HCT116 (cell line): ENCODE measurements at regions not wholly inside any gene's neighbourhood (a gene's known extent, or its start where the extent isn't known, plus 50 kb on each side); places are given as distances from the start of the nearest gene placed in this dataset.

ENCODE experiments used
- ATAC-seq: fragments of 200-7000 bp; cut with Tn5 transposase; 2 replicates; pipeline ENCODE4 v1.9.1; 2020; ENCODE audit warnings: mild to moderate bottlenecking, moderate library complexity
- BruUV-seq: library from RNA; stranded (reverse); fragments of 400-500 nt; replicated peaks from 2 replicates; lab custom pipeline; 2021; lab: Mats Ljungman, UMichigan
- CTCF ChIA-PET: fragments of 300-600 bp; sonication (Branson Sonifier 250); formaldehyde crosslinking; loops from one replicate; lab custom pipeline; 2021; ENCODE audit warnings: antibody characterized with exemption; lab: Charles Lee
- POLR2A ChIA-PET: fragments of 300-600, 350-600 bp; sonication (Branson Sonifier 250); formaldehyde crosslinking; loops from one replicate; lab custom pipeline; 2021; ENCODE audit warnings: antibody characterized with exemption; lab: Charles Lee
- RAD21 ChIA-PET, 2 experiments: fragments of 300-600 bp; sonication (Branson Sonifier 250); formaldehyde crosslinking; loops; one replicate each; lab custom pipeline; 2023; ENCODE audit warnings: low total read pairs in 2 of 2; ENCODE audit not compliant: uncharacterized antibody in 2 of 2, unreplicated experiment in 2 of 2, low non-redundant PET in 1 of 2; lab: Charles Lee
- DNase-seq: peaks from one replicate; pipeline ENCODE4 v3.0.0-alpha.2; 2010; ENCODE audit warnings: low read depth, low spot score
- H2AFZ ChIP-seq: fragments of 200-600 bp; shearing (Covaris generic), sonication (generic); 2 replicates; pipeline ENCODE4 v1.6.1; 2017; ENCODE audit warnings: low read depth, mixed run types, mixed read lengths, antibody characterized with exemption, low read length; ENCODE audit not compliant: poor library complexity, severe bottlenecking
- H3K27ac ChIP-seq: 2 replicates; pipeline ENCODE4 v1.5.1; 2012; ENCODE audit warnings: low read depth, low read length
- H3K27me3 ChIP-seq: fragments of 200-600 bp; sonication (generic); 2 replicates; pipeline ENCODE4 v1.6.1; 2016; ENCODE audit warnings: mixed run types, low read length, mixed read lengths; ENCODE audit not compliant: insufficient read depth
- H3K36me3 ChIP-seq, 2 experiments: fragments of 200-500 bp in 1 of 2; fragments of 200-600 bp in 1 of 2; sonication (Bioruptor generic) in 1 of 2; sonication (generic) in 1 of 2; 2 replicates each; pipeline versions ENCODE4 v1.5.1 to v1.6.1; 2014 to 2016; ENCODE audit warnings: low read length in 2 of 2, inconsistent platforms in 1 of 2, mixed read lengths in 1 of 2, mixed run types in 1 of 2; ENCODE audit not compliant: insufficient read depth in 2 of 2, control insufficient read depth in 1 of 2
- H3K4me1 ChIP-seq, 2 experiments: fragments of 200-600 bp in 1 of 2; sonication (generic) in 1 of 2; 2 replicates each; pipeline versions ENCODE4 v1.5.1 to v1.6.1; 2012 to 2017; ENCODE audit warnings: low read length in 2 of 2, inconsistent platforms in 1 of 2, mild to moderate bottlenecking in 1 of 2, mixed read lengths in 1 of 2, mixed run types in 1 of 2, moderate library complexity in 1 of 2; ENCODE audit not compliant: insufficient read depth in 2 of 2, control insufficient read depth in 1 of 2
- H3K4me2 ChIP-seq: fragments of 200-600 bp; sonication (generic); 2 replicates; pipeline ENCODE4 v1.6.1; 2017; ENCODE audit warnings: mixed run types, low read length, mixed read lengths
- H3K4me3 ChIP-seq, 2 experiments: fragments of 200-600 bp in 1 of 2; sonication (generic) in 1 of 2; replicated peaks in 1 of 2; 2 replicates each; pipeline ENCODE4 v1.5.1; 2011 to 2016; ENCODE audit warnings: low read length in 2 of 2, control low read depth in 1 of 2, low read depth in 1 of 2, mild to moderate bottlenecking in 1 of 2, mixed read lengths in 1 of 2, mixed run types in 1 of 2
- H3K79me2 ChIP-seq: fragments of 200-600 bp; sonication (generic); 2 replicates; pipeline ENCODE4 v1.6.1; 2017; ENCODE audit warnings: mild to moderate bottlenecking, mixed run types, low read length, moderate library complexity, mixed read lengths; ENCODE audit not compliant: insufficient read depth
- H3K9ac ChIP-seq: fragments of 200-600 bp; sonication (generic); 2 replicates; pipeline ENCODE4 v1.6.1; 2016; ENCODE audit warnings: low read length, mixed read lengths
- H3K9me2 ChIP-seq: fragments of 200-600 bp; sonication (generic), shearing (Covaris generic); 2 replicates; pipeline ENCODE4 v1.6.1; 2017; ENCODE audit warnings: mixed run types, mild to moderate bottlenecking, moderate library complexity; ENCODE audit not compliant: insufficient read depth
- H3K9me3 ChIP-seq, 2 experiments: fragments of 200-500 bp in 1 of 2; fragments of 200-600 bp in 1 of 2; sonication (Bioruptor generic) in 1 of 2; sonication (generic) in 1 of 2; 2 replicates each; pipeline ENCODE4 v1.6.1; 2014 to 2017; ENCODE audit warnings: low read length in 2 of 2, mixed read lengths in 2 of 2, inconsistent platforms in 1 of 2, low read depth in 1 of 2, mild to moderate bottlenecking in 1 of 2, mixed run types in 1 of 2, moderate library complexity in 1 of 2; ENCODE audit not compliant: control insufficient read depth in 1 of 2, insufficient read depth in 1 of 2
- H4K20me1 ChIP-seq: fragments of 200-600 bp; sonication (generic), shearing (Covaris generic); 2 replicates; pipeline ENCODE4 v1.6.1; 2017; ENCODE audit warnings: mixed run types, mild to moderate bottlenecking, moderate library complexity; ENCODE audit not compliant: insufficient read depth
- ATF3 ChIP-seq: IDR thresholded peaks from 2 replicates; pipeline ENCODE4 v1.6.1; 2012
- CBX3 ChIP-seq: IDR thresholded peaks from 2 replicates; pipeline ENCODE4 v1.6.1; 2012; ENCODE audit warnings: low read depth
- CEBPB ChIP-seq: IDR thresholded peaks from 2 replicates; pipeline ENCODE4 v1.6.1; 2012; ENCODE audit warnings: low read depth
- CTCF ChIP-seq, 3 experiments: fragments of 200-600 bp in 1 of 3; sonication (generic) in 1 of 3; IDR thresholded peaks in 2 of 3; conservative IDR thresholded peaks in 1 of 3; 2 replicates each; pipeline ENCODE4 v1.5.1; 2012 to 2017; ENCODE audit warnings: low read depth in 2 of 3, low read length in 2 of 3, antibody characterized with exemption in 1 of 3, borderline replicate concordance in 1 of 3, control low read depth in 1 of 3, mild to moderate bottlenecking in 1 of 3, mixed read lengths in 1 of 3, mixed run types in 1 of 3, moderate library complexity in 1 of 3; ENCODE audit not compliant: insufficient read depth in 1 of 3
- EGR1 ChIP-seq: IDR thresholded peaks from 2 replicates; pipeline ENCODE4 v1.6.1; 2012; ENCODE audit warnings: low read depth
- ELF1 ChIP-seq: IDR thresholded peaks from 2 replicates; pipeline ENCODE4 v1.6.1; 2012; ENCODE audit warnings: low read depth, borderline replicate concordance
- EZH2 ChIP-seq: fragments of 200-600 bp; sonication (generic); IDR thresholded peaks from 2 replicates; pipeline ENCODE4 v1.6.1; 2017; ENCODE audit warnings: antibody characterized with exemption, mixed run types
- EZH2phosphoT487 ChIP-seq: fragments of 200-600 bp; IDR thresholded peaks from 2 replicates; pipeline ENCODE4 v1.6.1; 2018; ENCODE audit warnings: antibody characterized with exemption, borderline replicate concordance
- FOSL1 ChIP-seq: IDR thresholded peaks from 2 replicates; pipeline ENCODE4 v1.6.1; 2012; ENCODE audit warnings: low read depth
- JUND ChIP-seq: IDR thresholded peaks from 2 replicates; pipeline ENCODE4 v1.6.1; 2012
- MAX ChIP-seq: IDR thresholded peaks from 2 replicates; pipeline ENCODE4 v1.6.1; 2012
- POLR2A ChIP-seq: IDR thresholded peaks from 2 replicates; pipeline ENCODE4 v1.7.0; 2011; ENCODE audit warnings: borderline replicate concordance; ENCODE audit not compliant: insufficient read depth, insufficient read length; ENCODE audit errors: extremely low read depth
- SP1 ChIP-seq: IDR thresholded peaks from 2 replicates; pipeline ENCODE4 v1.6.1; 2012; ENCODE audit warnings: low read depth
- SRF ChIP-seq: IDR thresholded peaks from 2 replicates; pipeline ENCODE4 v1.6.1; 2012; ENCODE audit warnings: low read depth
- ZBTB33 ChIP-seq: IDR thresholded peaks from 2 replicates; pipeline ENCODE4 v1.6.1; 2011; ENCODE audit warnings: mild to moderate bottlenecking, low read length, moderate library complexity; ENCODE audit not compliant: insufficient replicate concordance; ENCODE audit errors: extremely low read depth
- ZNF274 ChIP-seq: fragments of 200-500 bp; sonication (Bioruptor generic); IDR thresholded peaks from 2 replicates; pipeline ENCODE4 v1.6.1; 2014; ENCODE audit warnings: mild to moderate bottlenecking, low read depth, low read length, inconsistent platforms
- intact Hi-C: fragments of 100-400 bp; cut with micrococcal nuclease; formaldehyde crosslinking; loops from 2 replicates; pipeline ENCODE4 v1.10.0; 2022

- no peaks in the 10 kb centered on the region for H3K36me3 ChIP-seq
- ChIA-PET CTCF (no interaction called here), RAD21 (no interaction called here), POLR2A (no interaction called here)
- no peaks in the 10 kb centered on the region for H3K27me3 ChIP-seq
- no peak overlapping the region for H2AFZ ChIP-seq
- H3K9me2 ChIP-seq, result no peaks in the 10 kb centered on the region
- no peaks in the 10 kb centered on the region for H3K79me2 ChIP-seq
- no peak overlapping the region for H3K4me2 ChIP-seq
- H3K4me3 ChIP-seq, result no peak overlapping the region
- no peak overlapping the region for H3K9ac ChIP-seq
- H3K27ac ChIP-seq, result no peak overlapping the region
- ATAC-seq (no peak), DNase-seq (no peak)
- H3K9me3 ChIP-seq, result peaks cover 0 to 5% of the 10 kb centered on the region in 2 experiments; a peak in 1 of 4 replicates
- BruUV-seq, result no TSS peak
- no peaks in the 10 kb centered on the region for H3K4me1 ChIP-seq
- TF ChIP-seq ATF3 (no peak), CEBPB (no peak), CBX3 (no peak), JUND (no peak), FOSL1 (no peak), EZH2 (no peak)
- intact Hi-C loops, result no loop called here
- no peaks in the 10 kb centered on the region for H4K20me1 ChIP-seq
Measured at GRCh38 chr14:38103542-38104225, 104.0 kb upstream of the SSTR1 start.

- no peaks in the 10 kb centered on the region for H3K27me3 ChIP-seq
- no peaks in the 10 kb centered on the region for H4K20me1 ChIP-seq
- H3K4me3 ChIP-seq, result no peak overlapping the region
- no peak overlapping the region for H2AFZ ChIP-seq
- RAD21 ChIA-PET, result no interaction called here
- no TSS peak for BruUV-seq
- CTCF ChIA-PET, result no interaction called here
- peaks cover 0 to 5% of the 10 kb centered on the region in 2 experiments; a peak in 1 of 4 replicates for H3K9me3 ChIP-seq
- POLR2A ChIA-PET, result no interaction called here
- H3K9ac ChIP-seq, result no peak overlapping the region
- no peaks in the 10 kb centered on the region for H3K9me2 ChIP-seq
- H3K27ac ChIP-seq, result no peak overlapping the region
- no peaks in the 10 kb centered on the region for H3K79me2 ChIP-seq
- H3K4me1 ChIP-seq, result no peaks in the 10 kb centered on the region
- no peak overlapping the region for H3K4me2 ChIP-seq
- DNase-seq, result no peak
- intact Hi-C loops, result no loop called here
- no peak for ATAC-seq
- H3K36me3 ChIP-seq, result no peaks in the 10 kb centered on the region
- TF ChIP-seq CTCF (IDR thresholded peaks at IDR 0.05 in 2 of 3, conservative IDR thresholded peaks at IDR 0.05 in 1 of 3; ENCODE audit: borderline replicate concordance in 1 of 3, insufficient read depth in 1 of 3, low read depth in 2 of 3, low read length in 2 of 3) (no peak), POLR2A (no peak), ELF1 (no peak), ATF3 (no peak), MAX (no peak), ZBTB33 (no peak), ZNF274 (no peak), EGR1 (no peak), SRF (no peak), FOSL1 (no peak), SP1 (no peak), EZH2phosphoT487 (no peak), CBX3 (no peak)
Measured at GRCh38 chr14:38105106-38105702, 102.5 kb upstream of the SSTR1 start.
